ENCODE measurements at regions not wholly inside any gene's neighbourhood (a gene's known extent, or its start where the extent isn't known, plus 50 kb on each side); places are given as distances from the start of the nearest gene placed in this dataset.

DNA sequence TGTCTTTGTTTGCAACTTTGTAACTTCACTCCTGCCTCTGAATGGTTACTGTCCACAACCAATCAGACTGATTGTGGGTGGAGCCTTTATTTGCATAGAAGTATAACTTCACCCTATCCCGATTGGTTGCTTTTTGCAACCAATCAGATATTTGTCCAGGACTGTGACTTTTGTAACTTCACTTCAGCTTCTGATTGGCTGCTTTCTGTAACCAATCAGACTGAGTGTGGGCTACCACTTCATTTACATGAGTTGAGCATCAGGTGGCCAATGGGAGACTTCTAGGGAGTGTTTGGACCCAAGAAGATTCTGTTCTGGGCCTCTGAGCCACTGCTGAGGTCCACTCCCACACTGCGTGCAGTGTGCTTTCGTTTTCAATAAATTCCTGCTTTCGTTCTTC, 1810.7 kb upstream of the CDH6 start:
- TF ChIP-seq, protein P1, sequence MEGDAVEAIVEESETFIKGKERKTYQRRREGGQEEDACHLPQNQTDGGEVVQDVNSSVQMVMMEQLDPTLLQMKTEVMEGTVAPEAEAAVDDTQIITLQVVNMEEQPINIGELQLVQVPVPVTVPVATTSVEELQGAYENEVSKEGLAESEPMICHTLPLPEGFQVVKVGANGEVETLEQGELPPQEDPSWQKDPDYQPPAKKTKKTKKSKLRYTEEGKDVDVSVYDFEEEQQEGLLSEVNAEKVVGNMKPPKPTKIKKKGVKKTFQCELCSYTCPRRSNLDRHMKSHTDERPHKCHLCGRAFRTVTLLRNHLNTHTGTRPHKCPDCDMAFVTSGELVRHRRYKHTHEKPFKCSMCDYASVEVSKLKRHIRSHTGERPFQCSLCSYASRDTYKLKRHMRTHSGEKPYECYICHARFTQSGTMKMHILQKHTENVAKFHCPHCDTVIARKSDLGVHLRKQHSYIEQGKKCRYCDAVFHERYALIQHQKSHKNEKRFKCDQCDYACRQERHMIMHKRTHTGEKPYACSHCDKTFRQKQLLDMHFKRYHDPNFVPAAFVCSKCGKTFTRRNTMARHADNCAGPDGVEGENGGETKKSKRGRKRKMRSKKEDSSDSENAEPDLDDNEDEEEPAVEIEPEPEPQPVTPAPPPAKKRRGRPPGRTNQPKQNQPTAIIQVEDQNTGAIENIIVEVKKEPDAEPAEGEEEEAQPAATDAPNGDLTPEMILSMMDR (IDR thresholded peaks at IDR 0.05): no peak
- no peak for TF ChIP-seq POLR2A (IDR thresholded peaks at IDR 0.05)
